ENCODE measurements at regions not wholly inside any gene's neighbourhood (a gene's known extent, or its start where the extent isn't known, plus 50 kb on each side); places are given as distances from the start of the nearest gene placed in this dataset.
"Not testable (repeated sequence)": the region's sequence is repeated elsewhere in the genome, so short reads cannot be mapped to it uniquely, and the experiment has no call there.

DNA sequence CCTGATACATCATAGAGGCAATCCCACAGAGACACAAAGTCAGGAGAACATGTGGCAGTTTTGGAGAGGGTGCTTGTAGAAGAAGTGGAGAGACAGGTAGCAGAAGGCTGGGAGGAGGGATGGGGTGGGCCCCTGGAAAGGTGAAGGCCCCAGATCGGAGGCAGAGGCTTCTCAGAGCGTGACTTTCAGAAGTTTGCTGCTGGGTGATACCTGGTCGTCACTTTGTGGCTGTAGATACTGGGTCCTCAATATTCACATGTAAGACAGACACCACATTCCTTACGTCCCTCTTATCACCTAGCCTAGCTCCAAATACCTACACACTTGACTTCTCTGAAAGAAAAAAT is 76.8 kb downstream of the ATP6V0E2 start:
- not testable (repeated sequence) for TF ChIP-seq CTCF, POLR2A, EP300 (IDR thresholded peaks at IDR 0.05)

Data from stomach (tissue), 4 donors.